Activated T-cell treated with anti-CD3 and anti-CD28 coated beads, Interleukin-2, amount 50 U/mL, for 4 hours (primary cell): ENCODE measurements at regions not wholly inside any gene's neighbourhood (a gene's known extent, or its start where the extent isn't known, plus 50 kb on each side); places are given as distances from the start of the nearest gene placed in this dataset.

Experiments
- ATAC-seq, 2 donors: fragments of 200-7000 bp; cut with Tn5 transposase; one replicate each; pipeline ENCODE4 v1.10.0; 2021
- DNase-seq: peaks from one replicate; pipeline ENCODE4 v3.0.0-alpha.2; 2020
- H3K27me3 Mint-ChIP-seq: one replicate; pipeline ENCODE4 v1.8.0; 2021; ENCODE audit warnings: low read depth, mixed read lengths
- H3K36me3 Mint-ChIP-seq: one replicate; pipeline ENCODE4 v1.8.0; 2022; ENCODE audit warnings: mixed read lengths; ENCODE audit not compliant: insufficient read depth
- H3K4me1 Mint-ChIP-seq: one replicate; pipeline ENCODE4 v1.8.0; 2021; ENCODE audit warnings: low read depth, mixed read lengths
- H3K4me3 Mint-ChIP-seq: one replicate; pipeline ENCODE4 v1.8.0; 2021; ENCODE audit warnings: mild to moderate bottlenecking, moderate library complexity, mixed read lengths
- H3K9me3 Mint-ChIP-seq: one replicate; pipeline ENCODE4 v1.8.0; 2021; ENCODE audit warnings: mixed read lengths

DNA sequence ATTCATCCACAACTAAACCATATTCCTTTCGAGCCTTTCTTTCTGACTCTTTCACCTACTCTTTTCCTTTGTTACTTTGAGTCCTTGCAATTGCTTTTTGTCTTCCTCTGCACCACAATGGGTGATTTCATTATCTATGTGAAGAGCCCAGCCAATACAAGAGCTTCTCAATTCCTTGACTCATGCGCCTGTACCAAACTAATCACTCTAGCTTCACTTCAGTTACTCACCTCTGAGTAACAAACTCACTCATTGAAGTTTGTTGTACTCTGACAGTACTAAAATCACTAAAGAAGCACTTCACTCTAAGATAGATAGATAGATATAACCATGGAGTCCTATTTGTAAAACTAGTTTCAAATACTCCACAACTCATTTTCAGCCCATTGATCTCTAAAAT lies 191.7 kb upstream of the EPHA5 start:
- Mint-ChIP-seq H3K4me1 (no peaks in the 10 kb centered on the region), H3K9me3 (peaks cover 9% of the 10 kb centered on the region)

DNA sequence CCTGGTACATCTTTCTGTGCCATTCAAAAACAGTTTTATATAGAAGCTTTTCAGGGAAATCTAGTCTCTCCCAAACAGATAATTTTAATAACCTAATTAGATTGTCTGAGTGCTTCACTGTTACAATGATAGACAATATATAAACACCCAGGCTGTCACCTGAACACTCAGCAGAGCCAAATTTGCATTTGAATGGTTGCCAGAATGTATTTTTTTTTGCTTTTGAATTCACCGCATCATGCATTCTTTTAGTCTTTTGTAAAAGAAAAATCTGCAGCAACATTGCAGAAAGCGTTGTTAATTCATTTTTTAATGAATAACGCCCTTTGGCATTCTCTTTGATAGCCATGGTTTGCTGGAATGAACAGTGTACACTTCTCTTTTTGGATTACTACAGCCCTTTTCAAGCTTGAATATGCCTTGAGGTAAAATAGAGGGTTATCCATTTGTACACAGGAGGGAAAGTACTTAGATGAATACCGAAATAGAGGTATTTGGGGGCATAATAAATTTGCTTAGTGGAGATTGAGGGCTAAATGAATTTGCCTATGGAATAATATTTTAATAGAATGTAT lies 175.0 kb upstream of the EPHA5 start:
- DNase-seq (no peak), ATAC-seq (no peak)
- Mint-ChIP-seq H3K36me3 (no peaks in the 10 kb centered on the region), H3K9me3 (peaks cover 2% of the 10 kb centered on the region), H3K4me3 (no peak overlapping the region), H3K4me1 (no peaks in the 10 kb centered on the region), H3K27me3 (no peaks in the 10 kb centered on the region)

More for the DNA sequence above, 191.7 kb upstream of the EPHA5 start:
- no peaks in the 10 kb centered on the region for H3K27me3 Mint-ChIP-seq
- no peaks in the 10 kb centered on the region for H3K36me3 Mint-ChIP-seq
- H3K4me3 Mint-ChIP-seq, result no peak overlapping the region
- ATAC-seq, result no peak
- DNase-seq, result no peak

DNA sequence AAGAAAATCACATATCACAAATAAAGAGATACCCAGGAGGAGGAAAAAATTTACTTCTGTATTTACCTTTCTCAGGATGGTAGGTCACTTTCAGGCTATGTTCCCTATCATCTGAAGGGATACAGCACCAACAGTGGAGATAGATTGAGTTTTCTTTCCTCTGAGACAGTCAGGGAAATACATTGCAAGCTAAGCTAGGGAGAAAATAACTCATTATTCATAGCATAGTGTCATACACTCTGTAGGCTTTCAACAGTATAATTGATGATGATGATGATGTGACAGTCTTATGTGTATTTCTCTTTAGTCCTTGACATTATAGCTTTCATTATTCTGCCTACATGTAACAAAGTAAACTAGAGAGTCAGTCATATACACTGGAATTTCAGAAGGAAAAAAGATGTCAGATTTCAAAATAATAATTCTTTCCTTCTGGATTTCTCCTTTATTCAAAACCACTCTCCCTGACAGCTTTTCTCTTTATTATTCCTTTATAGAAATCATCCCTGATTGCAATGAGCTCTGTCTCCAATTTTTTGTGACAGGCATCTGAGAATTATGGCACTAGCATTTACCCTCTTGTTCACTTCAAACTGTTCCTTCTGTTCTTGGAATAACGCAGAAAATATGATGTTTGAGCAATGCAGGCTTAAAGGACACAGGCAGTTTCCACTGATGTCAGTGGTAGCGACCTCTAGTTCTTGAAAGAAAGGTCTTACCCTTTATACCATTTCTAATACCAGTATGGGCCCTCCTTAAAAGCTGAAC lies 169.1 kb upstream of the EPHA5 start:
- ATAC-seq (no peak), DNase-seq (no peak)
- Mint-ChIP-seq H3K9me3 (no peaks in the 10 kb centered on the region), H3K4me1 (no peaks in the 10 kb centered on the region), H3K27me3 (no peaks in the 10 kb centered on the region), H3K36me3 (no peaks in the 10 kb centered on the region), H3K4me3 (no peak overlapping the region)

DNA sequence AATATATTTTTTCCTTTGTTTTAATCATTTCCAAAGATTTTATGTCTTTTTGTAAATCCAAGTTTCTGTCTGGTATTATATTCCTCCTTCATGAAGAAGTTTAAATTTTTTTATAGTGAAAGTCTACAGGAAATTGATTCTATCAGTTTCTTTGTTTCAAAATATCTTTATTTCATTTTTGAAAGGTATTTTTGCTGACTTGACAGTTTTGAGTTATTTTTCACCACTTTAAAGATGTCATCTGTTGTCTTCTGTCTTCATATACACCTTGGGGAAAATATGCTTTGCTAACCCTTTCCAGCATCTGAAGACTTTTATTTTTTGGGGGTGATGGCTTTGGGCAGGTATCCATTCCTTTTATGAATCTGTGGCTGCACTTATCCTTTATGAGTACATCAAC lies 164.4 kb upstream of the EPHA5 start:
- DNase-seq (no peak), ATAC-seq (no peak)
- Mint-ChIP-seq H3K27me3 (no peaks in the 10 kb centered on the region), H3K4me1 (no peaks in the 10 kb centered on the region), H3K9me3 (no peaks in the 10 kb centered on the region), H3K4me3 (no peak overlapping the region), H3K36me3 (no peaks in the 10 kb centered on the region)

DNA sequence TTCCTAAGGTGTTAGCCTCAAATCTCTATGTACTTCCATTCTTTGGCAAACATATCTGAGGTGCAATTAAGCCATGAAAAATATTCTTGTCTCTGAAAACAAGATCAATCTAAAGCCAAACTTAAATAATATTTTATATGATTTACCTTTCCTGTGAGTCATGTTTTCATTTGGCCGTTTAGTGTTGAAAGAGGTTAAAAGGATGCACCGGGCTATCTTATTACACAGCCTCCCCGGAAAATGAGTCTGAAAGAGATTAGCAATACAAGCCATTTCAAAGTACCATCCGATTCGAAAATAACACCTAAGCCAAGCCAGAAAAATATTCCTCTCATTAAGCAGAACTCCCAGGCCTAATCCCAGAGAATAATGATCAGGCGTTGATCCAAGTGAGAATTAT lies 161.5 kb upstream of the EPHA5 start:
- no peaks in the 10 kb centered on the region for H3K4me1 Mint-ChIP-seq
- H3K9me3 Mint-ChIP-seq, result peaks cover 5% of the 10 kb centered on the region
- H3K4me3 Mint-ChIP-seq, result no peak overlapping the region
- no peaks in the 10 kb centered on the region for H3K27me3 Mint-ChIP-seq
- ATAC-seq (no peak), DNase-seq (no peak)
- H3K36me3 Mint-ChIP-seq, result no peaks in the 10 kb centered on the region

DNA sequence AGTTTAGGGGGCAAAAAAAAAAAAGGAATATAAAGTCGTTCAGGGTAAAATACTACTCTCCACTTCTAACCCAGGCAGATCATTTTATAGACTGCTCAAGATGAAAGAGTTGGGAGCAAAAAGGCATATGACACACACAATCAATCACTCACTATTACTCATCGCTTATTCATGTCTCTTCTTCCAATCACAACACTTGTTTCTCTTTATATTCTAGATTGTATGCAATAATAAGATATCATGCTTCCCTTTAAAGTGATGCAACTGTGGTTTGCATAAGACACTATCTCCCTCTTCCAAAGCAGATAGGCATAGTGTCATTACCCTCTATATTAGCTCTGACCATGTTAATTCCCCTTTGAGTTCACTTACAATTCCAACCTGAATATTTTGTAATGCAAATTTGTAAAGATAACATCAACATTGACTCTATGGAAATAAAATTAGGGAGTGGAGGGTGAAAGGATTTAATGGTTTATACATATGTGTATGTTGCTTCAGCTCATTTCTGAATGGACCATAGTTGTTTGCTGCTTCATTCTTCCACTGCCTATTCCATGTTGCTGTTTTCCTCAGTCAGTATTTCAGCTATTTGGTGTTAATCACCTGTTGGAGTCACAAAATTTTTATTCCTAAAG lies 154.9 kb upstream of the EPHA5 start:
- Mint-ChIP-seq H3K4me3 (no peak overlapping the region), H3K36me3 (no peaks in the 10 kb centered on the region), H3K27me3 (no peaks in the 10 kb centered on the region), H3K4me1 (no peaks in the 10 kb centered on the region), H3K9me3 (peaks cover 16% of the 10 kb centered on the region)
- ATAC-seq, result no peak
- no peak for DNase-seq

DNA sequence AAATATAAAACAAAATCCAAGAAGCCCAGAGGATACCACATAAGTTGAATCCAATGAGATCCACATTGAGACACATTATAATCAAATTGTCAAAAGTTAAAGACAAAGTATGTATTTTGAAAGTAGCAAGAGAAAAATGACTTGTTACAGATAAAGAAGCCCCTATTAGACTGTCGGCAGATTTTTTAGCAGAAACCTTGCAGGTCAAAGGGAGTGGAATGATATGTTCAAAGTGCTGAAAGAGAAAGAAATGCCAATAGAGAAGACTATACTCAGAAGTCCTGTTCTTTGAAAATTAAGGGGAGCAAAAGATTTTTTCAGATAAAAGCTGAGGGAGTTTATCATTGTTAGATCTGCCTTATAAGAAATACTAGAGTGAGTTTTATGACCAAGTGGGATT lies 148.9 kb upstream of the EPHA5 start:
- DNase-seq (no peak), ATAC-seq (no peak)
- H3K27me3 Mint-ChIP-seq, result no peaks in the 10 kb centered on the region
- H3K4me1 Mint-ChIP-seq, result no peaks in the 10 kb centered on the region
- H3K36me3 Mint-ChIP-seq, result no peaks in the 10 kb centered on the region
- no peak overlapping the region for H3K4me3 Mint-ChIP-seq
- peaks cover 19% of the 10 kb centered on the region for H3K9me3 Mint-ChIP-seq

DNA sequence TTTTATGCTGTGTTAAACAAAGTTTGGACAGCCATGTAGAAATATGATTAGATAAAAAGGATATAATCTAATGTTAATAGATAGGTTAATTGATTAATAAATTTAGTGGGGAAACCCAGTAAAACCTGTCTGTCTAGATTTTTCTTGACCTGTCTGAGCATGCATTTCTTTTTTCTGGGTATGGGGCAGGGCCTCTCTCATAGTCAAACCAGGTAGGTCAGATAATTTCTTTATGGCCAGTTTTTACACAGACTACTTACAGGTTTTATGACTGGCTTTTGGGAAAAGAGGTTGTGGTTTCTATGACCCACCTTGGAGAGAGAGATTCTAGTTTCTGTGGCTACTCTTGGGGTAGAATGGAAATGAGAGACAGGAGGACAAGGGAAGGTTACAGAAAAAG lies 135.6 kb upstream of the EPHA5 start:
- H3K4me1 Mint-ChIP-seq, result no peaks in the 10 kb centered on the region
- no peak overlapping the region for H3K4me3 Mint-ChIP-seq
- ATAC-seq, result no peak
- no peaks in the 10 kb centered on the region for H3K36me3 Mint-ChIP-seq
- H3K27me3 Mint-ChIP-seq, result no peaks in the 10 kb centered on the region
- no peak for DNase-seq
- peaks cover 13% of the 10 kb centered on the region for H3K9me3 Mint-ChIP-seq

DNA sequence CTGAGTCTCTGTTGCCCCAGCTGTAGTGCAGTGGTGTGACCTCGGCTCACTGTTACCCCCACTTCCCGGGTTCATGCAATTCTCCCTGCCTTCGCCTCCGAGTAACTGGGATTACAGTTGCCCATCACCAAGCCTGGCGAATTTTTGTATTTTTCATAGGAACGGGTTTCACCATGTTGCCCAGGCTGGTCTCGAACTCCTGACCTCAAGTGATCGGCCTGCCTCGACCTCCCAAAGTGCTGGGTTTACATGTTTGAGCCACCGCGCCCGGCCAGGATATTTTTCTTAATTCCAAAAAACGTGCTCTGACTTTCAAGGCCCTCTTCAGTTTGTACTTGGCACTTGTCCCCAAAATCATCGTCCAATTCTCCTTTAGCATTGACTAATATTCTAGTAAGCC lies 129.2 kb upstream of the EPHA5 start:
- no peak overlapping the region for H3K4me3 Mint-ChIP-seq
- no peaks in the 10 kb centered on the region for H3K27me3 Mint-ChIP-seq
- DNase-seq, result no peak
- H3K9me3 Mint-ChIP-seq, result no peaks in the 10 kb centered on the region
- no peaks in the 10 kb centered on the region for H3K4me1 Mint-ChIP-seq
- no peaks in the 10 kb centered on the region for H3K36me3 Mint-ChIP-seq
- no peak for ATAC-seq

DNA sequence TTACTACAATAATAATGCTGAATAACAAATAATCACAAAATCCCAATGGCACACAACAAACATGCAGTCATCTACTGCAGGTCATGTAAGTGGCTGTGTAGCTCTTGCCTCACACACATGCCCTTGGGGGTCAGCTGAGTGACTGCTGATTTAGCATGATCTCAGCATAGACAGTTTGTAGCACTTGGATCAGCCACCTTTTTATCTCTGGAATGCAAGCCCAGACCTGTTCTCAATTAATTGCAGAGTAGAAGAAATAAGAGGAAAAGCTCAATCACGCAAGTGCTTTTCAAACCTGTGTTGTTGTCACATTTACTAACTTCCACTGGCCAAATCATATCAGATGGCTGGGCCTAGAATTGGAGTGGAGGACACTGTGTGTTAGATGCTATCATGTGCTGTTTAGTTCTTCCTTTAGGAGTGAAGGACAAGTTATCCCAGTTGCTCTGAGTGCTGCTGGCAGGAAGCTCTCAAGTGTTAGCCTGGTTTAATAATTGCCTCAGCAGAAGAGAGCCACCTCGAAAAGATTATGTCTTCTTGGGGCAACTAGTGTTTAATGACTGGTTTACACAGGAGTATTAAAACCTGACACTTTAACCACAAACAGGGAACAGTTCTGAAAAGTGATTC lies 128.3 kb upstream of the EPHA5 start:
- Mint-ChIP-seq H3K27me3 (no peaks in the 10 kb centered on the region), H3K36me3 (no peaks in the 10 kb centered on the region), H3K4me1 (no peaks in the 10 kb centered on the region), H3K9me3 (peaks cover 5% of the 10 kb centered on the region), H3K4me3 (no peak overlapping the region)
- ATAC-seq (no peak), DNase-seq (no peak)

DNA sequence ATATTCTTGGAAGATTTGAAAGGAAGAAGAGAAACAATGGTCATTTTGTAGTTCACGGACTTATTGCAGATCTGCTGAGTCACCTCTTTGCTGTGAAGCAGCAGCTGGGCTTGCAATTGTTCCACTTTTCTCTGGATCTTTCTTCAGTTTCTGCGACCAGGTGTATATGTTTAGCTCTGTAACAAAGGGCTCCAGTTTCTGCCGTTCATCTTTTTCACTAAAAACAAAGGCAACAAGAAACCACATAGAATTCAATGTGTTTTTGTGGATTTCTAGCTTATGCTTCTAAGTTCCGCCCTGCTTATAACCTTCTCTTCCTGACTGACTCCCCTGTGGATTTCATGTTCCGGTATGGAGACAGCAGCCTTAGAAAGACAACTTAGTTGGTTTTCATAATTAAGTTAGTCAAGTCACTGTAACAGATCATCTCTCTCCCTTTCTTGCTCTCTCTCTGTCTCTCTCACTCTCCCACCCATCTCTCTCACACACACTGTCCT lies 121.6 kb upstream of the EPHA5 start:
- ATAC-seq (no peak), DNase-seq (no peak)
- no peaks in the 10 kb centered on the region for H3K4me1 Mint-ChIP-seq
- H3K27me3 Mint-ChIP-seq, result no peaks in the 10 kb centered on the region
- H3K4me3 Mint-ChIP-seq, result no peak overlapping the region
- H3K36me3 Mint-ChIP-seq, result no peaks in the 10 kb centered on the region
- H3K9me3 Mint-ChIP-seq, result peaks cover 5% of the 10 kb centered on the region

DNA sequence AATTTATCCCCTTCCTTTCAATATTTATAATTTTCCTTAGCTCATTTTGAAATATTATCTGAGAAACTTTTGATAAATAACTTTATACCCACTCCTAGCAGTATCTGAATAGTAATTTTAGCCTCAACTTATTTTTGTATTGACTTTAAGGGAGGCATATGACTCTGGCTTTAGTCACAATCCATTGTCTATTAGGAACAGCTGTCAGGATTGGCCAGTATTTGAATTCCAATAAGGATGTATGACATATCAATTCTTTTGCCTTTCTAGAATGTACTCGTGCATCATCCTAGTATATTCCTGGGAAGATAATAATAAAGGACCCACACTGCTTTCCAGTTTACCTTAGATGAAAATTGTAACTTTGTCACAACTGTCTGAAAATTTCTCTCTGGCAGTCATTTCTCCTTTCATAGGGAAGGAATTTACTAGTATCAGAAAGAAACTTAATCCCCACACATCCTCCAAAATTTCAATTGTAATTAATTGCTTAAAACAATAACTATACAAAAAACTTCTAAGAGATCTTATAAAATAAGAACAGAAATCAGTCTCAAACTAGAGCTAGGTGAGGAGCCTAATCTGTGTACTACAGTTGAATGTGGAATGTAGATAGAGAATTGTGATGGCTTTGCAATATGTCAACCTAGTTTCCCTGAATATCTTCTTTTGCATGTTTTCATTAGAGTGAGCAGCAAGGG lies 121.0 kb upstream of the EPHA5 start:
- DNase-seq, result no peak
- Mint-ChIP-seq H3K4me1 (no peaks in the 10 kb centered on the region), H3K36me3 (no peaks in the 10 kb centered on the region), H3K9me3 (peaks cover 5% of the 10 kb centered on the region), H3K27me3 (no peaks in the 10 kb centered on the region), H3K4me3 (no peak overlapping the region)
- ATAC-seq, result no peak

DNA sequence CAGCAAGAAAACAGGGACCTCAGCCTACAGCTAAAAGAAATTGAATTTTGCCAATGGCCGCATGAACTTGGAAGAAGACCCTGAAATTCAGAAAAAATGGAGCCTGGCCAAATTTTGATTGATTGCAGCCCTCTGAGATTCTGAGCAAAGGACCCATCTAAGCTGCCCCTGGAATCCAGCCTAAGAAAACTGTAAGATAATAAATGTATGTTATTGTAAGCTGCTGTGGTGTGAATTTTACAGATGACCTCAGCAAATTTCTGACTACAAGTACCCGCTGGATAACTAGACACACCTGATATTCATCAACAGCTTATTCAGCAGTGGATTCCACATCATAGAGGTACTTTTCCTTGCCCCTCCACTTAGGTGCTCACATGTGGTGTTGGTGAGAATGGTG lies 119.5 kb upstream of the EPHA5 start:
- Mint-ChIP-seq H3K27me3 (no peaks in the 10 kb centered on the region), H3K36me3 (no peaks in the 10 kb centered on the region), H3K4me1 (no peaks in the 10 kb centered on the region), H3K9me3 (peaks cover 5% of the 10 kb centered on the region), H3K4me3 (no peak overlapping the region)
- ATAC-seq, result no peak
- no peak for DNase-seq

DNA sequence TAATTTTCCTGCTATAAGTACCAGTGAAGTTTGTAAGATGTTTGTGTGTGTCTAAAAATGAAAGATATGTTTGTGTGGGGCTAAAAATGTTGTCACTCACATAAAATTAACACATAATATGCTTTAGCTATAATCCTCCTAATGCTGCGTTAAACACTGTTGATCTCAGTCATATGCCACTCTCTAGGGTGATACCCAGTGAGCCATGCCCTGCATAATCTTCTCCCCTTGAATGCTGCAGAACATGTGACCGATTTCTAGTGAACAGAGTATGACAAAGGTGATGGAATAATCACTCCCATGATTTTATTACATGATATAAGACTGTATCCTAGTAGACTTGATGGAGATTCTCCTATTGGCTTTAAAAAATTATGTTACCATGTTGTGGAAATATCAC lies 119.1 kb upstream of the EPHA5 start:
- ATAC-seq (no peak), DNase-seq (no peak)
- H3K9me3 Mint-ChIP-seq, result peaks cover 7% of the 10 kb centered on the region
- H3K4me1 Mint-ChIP-seq, result no peaks in the 10 kb centered on the region
- no peaks in the 10 kb centered on the region for H3K27me3 Mint-ChIP-seq
- no peaks in the 10 kb centered on the region for H3K36me3 Mint-ChIP-seq
- no peak overlapping the region for H3K4me3 Mint-ChIP-seq
